ENCODE measurements at regions not wholly inside any gene's neighbourhood (a gene's known extent, or its start where the extent isn't known, plus 50 kb on each side); places are given as distances from the start of the nearest gene placed in this dataset.

DNA sequence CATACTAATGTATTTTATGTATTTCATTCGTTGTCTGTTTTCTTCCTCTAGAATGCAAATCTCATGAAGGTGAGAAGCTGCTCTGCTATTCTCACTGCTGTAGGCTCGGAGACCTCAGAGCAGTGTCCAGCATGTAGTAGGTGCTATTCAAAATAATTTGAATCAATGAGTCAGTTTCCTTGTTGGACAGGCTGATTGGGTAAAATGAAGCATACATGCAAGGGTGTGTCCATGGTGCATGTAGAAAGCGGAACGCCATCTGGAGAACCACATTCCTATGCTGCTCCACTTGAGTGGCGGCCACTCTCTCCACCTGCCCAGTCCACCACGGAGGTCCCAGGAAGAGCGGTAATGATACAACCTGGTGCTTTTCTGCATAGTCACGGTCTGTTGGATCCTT lies 412.1 kb downstream of the QKI start:
- no peak for DNase-seq (ENCODE audit: low read depth in 1 of 2, low spot score in 1 of 2)

DNA sequence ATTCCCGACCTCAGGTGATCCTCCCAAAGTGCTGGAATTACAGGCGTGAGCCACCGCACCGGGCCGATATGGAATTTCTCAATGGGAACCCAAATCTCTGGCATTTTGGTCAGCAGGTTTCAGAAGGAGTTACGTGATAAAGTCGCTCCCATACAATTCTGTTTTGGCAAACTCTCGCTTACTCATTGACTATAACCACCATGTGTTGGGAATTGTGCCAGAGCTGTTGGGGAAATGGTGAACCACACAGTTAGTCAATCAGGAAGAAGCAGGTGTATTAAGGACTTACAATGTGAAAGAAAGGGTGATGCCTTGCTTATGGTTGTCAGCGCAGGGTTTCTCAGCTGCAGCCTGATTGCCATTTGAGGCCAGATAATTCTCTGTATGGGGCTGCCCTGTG lies 410.5 kb downstream of the QKI start:
- DNase-seq (ENCODE audit: low read depth in 1 of 2, low spot score in 1 of 2) = no peak

DNA sequence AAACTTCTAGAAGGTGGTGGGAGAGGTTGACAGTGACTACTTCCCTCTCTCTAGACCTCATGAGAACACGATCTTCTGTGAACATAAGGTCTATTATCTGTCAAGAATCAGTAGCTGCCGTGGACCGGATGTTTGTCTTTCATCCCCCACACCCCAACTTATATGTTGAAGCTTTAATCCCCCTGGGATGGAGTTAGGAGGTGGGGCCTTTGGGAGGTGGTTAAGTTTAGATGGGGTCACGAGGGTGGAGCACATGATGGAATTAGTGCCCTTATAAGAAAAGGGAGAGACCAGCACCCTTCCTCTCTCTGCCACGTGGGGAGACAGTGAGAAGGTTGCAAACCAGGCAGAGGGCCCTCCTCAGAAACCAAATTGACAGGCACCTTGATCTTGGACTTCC lies 409.1 kb downstream of the QKI start:
- no peak for DNase-seq (ENCODE audit: low read depth in 1 of 2, low spot score in 1 of 2)

- no peak for DNase-seq (ENCODE audit: low read depth in 1 of 2, low spot score in 1 of 2)
These were observed 406.4 kb downstream of the QKI start for GRCh38 chr6:163820745-163821458.

DNA sequence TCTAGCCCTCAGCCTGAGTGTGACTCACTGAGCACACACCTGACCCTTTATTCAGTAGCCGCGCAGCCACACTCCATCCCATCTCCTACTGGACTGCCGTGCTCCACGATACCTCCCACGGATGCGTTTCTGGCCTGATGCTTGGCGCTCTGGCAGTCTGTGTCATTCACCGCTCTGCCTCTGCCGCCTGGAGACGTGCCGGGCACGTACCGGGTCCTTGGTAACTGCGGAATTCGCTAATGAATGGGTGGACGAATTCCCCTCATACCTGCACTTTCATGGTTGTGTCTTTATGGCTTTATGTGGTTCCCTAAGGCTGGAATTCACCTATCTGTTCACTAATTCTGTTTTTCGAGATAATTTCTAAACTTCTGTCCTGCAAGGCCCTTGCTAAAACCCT lies 405.7 kb downstream of the QKI start:
- DNase-seq (ENCODE audit: low read depth in 1 of 2, low spot score in 1 of 2) = no peak

GRCh38 chr6:163818719-163819118 lies 404.2 kb downstream of the QKI start:
- DNase-seq (ENCODE audit: low read depth in 1 of 2, low spot score in 1 of 2) = no peak

DNA sequence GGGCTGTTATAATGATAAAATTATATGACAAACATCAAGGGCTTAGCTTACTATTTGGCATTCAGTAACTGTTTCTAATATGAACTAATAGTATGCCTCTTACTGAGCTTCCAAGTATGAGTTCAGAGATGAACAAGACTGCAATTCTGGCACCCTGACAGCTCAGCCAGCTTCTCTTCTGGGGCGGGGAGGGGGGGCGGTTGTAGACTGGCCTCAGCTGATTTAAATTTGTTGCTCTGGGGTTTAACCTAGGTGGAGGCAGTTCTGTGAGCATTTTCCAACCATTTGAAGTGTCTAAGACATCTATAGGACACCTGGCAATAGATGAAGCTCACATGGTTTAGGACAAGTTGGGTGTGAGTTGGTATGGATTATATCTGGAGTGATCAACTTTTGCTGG lies 401.9 kb downstream of the QKI start:
- DNase-seq (ENCODE audit: low read depth in 1 of 2, low spot score in 1 of 2) = no peak

DNA sequence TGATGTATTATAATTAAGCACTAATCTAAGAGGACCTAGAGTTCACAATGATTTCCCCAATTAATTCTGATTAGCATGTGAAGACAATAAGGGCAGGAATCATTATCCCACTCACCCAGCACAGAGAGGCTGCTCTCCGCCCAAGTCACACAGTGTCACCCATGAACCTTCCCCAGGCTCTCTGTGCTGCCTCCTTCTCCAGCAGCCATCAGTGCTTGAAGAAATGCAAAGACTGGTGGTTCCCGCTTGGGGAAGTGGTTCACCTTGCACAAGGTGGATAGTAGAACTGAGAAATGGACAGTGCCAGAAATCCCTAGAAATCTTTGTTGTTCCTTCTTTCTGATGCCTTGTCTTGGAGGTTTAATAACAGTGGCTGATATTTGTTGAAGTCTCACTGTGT lies 401.3 kb downstream of the QKI start:
- DNase-seq (ENCODE audit: low read depth in 1 of 2, low spot score in 1 of 2) = no peak

- no peak for DNase-seq (ENCODE audit: low read depth in 1 of 2, low spot score in 1 of 2)
These were observed 400.2 kb downstream of the QKI start for GRCh38 chr6:163814494-163815364.

DNA sequence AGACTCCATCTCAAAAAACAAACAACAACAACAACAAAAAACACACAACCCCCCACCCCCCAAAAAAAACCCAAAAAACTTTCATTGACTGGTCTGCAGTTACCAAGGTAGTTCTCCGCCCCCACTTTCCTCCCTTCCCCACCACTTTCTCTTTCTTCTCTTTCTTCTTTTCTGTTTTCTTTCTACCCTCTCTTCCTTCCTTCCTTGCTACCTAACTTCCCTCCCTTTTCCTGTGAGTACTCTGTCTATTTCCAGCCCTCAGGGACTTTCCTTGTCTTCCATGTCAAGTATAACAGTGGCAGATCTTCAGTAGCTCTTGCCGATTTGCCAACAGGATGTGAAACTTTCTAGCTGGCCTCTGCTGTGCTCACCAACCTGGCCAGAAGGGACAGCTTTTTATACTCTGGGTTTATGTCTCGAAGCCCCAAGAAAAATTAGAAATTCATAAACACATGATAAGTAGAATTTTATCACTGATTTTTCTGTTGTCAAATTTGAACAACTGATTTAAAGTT lies 399.5 kb downstream of the QKI start:
- DNase-seq (ENCODE audit: low read depth in 1 of 2, low spot score in 1 of 2) = no peak

DNA sequence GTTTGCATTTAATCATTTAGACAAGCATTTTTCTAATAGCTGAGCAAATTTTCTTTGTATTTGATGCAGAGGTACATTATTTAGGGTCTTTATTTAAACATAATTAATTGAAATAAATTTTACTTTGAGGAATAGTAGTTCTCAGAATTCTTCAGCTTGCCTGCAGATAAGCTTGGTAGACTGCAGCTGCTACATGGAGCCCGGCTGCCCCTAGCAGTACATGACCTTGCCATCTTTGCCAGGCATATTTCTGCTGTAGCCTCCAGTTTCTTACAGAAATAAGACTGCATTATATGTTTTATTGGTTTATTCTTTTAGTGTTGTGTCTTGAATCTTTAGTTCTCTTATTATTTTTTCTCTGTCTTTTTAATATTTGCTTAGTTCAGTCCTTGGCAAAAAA lies 396.8 kb downstream of the QKI start:
- no peak for DNase-seq (ENCODE audit: low read depth in 1 of 2, low spot score in 1 of 2)

GRCh38 chr6:163809364-163809763 lies 394.8 kb downstream of the QKI start:
- no peak for DNase-seq (ENCODE audit: low read depth in 1 of 2, low spot score in 1 of 2)

- DNase-seq (ENCODE audit: low read depth in 1 of 2, low spot score in 1 of 2) = no peak
These were observed 394.4 kb downstream of the QKI start for GRCh38 chr6:163808871-163809270.

GRCh38 chr6:163808231-163808630 lies 393.7 kb downstream of the QKI start:
- no peak for DNase-seq (ENCODE audit: low read depth in 1 of 2, low spot score in 1 of 2)

- no peak for DNase-seq (ENCODE audit: low read depth in 1 of 2, low spot score in 1 of 2)
These were observed 392.4 kb downstream of the QKI start for GRCh38 chr6:163806755-163807499.

DNA sequence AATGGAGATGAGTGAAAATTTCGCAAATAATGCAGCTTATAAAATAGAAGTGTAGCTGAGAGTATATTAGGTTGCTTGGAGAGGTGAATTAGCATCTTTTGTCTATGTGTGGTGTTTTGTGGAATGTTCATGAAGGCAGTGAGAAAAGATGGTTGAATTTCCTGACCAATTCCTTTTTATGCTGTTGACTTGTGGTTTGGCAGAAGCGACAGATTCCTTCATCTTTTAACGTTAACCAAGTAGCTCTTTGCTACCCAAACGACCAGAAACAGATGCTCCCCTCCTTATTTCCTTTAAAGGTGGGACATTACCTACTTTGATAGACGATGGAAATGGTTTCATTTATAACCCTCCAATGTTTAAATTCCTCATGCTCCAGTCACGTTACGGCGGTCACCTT lies 390.5 kb downstream of the QKI start:
- no peak for DNase-seq (ENCODE audit: low read depth in 1 of 2, low spot score in 1 of 2)

DNA sequence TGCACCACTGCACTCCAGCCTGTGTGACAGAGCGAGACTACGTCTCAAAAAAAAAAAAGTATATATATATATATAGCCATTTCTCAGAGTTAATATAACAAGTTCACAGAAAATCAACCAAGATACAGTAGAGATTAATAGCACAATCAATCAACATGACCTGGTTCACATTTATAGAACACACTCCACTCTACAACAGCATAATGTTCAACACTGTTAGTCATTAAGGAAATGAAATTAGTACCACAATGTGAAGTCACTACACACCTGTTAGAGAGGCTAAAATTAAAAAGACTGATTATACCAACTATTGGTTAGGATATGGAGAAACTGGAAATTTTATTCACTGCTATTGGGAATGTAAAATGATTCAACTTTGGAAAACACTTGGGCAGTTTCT lies 387.7 kb downstream of the QKI start:
- no peak for DNase-seq (ENCODE audit: low read depth in 1 of 2, low spot score in 1 of 2)

- DNase-seq (ENCODE audit: low read depth in 1 of 2, low spot score in 1 of 2) = no peak
These were observed 382.9 kb downstream of the QKI start for GRCh38 chr6:163797296-163797845.

DNA sequence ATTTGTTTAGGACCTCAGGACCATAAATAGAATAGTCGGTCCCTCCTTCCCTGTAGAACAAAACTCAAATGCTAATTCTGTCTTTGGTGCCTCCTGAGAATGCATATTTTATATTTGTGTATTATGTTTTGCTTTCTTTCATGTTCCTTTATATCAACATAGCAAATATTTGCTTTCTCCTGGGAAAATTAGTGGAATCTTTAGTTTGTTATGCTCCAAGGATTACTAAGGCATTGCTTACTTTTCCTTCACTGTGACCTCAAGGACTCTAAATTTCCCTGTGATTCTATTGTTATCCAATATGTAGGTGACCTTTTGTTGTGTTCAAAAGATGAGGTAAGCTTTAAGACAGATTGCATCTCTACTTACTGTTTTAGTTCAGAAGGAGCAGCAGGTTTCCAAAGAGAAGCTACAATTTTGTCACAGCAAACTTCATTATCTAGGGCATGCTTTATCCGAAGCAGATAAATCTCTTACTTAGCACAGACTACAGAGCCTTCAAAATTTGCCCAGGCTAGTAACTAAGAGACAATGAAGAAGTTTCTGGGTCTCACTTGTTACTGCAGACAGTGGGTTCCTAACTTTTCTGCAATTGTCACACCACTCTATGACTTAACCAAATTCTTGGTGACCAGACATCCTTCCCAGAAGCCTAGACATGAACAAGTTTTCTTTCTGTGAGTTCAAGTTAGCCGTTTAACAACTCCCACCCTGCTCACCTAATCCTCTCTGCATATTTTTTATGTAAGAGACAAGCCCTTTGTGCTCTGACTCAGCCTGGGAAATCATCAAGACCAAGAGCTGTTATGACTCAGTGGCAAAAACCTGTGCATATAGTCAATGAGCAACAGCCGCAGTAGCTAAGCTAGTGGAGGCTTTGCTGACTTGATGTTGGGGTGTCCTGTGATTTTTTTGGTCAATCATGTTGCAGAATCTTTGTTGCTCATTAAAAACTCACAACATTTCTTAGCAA lies 378.8 kb downstream of the QKI start:
- no peak for DNase-seq (ENCODE audit: low read depth in 1 of 2, low spot score in 1 of 2)

DNA sequence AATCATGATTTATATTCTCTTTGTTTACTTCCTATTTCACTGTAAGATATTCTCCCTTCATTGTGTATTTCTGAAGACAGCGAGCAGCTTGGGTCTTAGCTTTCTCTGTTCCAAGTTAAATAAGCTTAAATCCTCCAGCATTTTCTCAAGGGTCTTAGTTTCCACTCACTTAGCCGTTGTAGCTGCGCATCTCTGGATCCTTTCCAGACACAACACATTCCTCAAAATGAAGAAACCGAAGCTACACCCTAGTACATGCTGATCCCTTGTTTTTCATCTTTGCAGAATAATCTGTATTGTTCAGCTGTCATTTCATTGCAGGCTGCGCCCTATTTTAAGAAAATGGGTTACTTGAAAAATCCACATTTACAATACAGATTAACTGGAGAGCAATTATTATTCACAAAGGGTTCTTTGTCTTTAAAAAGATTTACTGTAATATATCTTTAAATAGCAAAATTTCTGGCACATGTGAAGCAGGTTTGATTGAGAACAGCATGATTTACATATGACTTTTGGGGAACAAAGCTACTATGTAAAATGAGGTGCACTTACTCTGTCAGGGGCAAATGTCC lies 375.8 kb downstream of the QKI start:
- no peak for DNase-seq (ENCODE audit: low read depth in 1 of 2, low spot score in 1 of 2)

All from activated CD4-positive, alpha-beta T cell treated with anti-CD3 and anti-CD28 coated beads, Interleukin-2, amount 50 U/mL, for 24 hours (primary cell).